ENCODE measurements at regions not wholly inside any gene's neighbourhood (a gene's known extent, or its start where the extent isn't known, plus 50 kb on each side); places are given as distances from the start of the nearest gene placed in this dataset.
"Not testable (repeated sequence)": the region's sequence is repeated elsewhere in the genome, so short reads cannot be mapped to it uniquely, and the experiment has no call there.

GRCh38 chr4:106530024-106530361, 161.4 kb upstream of the GIMD1 start:
- no peak for DNase-seq (ENCODE audit: low read depth, low spot score)
- H3K36me3 ChIP-seq (ENCODE audit: insufficient read depth, insufficient read length, low read length): no peaks in the 10 kb centered on the region
- TF ChIP-seq SUZ12 (IDR thresholded peaks at IDR 0.05; ENCODE audit: extremely low read depth, insufficient read depth, insufficient read length) (no peak), ZNF274 (IDR thresholded peaks at IDR 0.05; ENCODE audit: low read depth, low read length) (no peak), YY1 (IDR thresholded peaks at IDR 0.05; ENCODE audit: insufficient read depth, insufficient read length) (no peak)

GRCh38 chr4:106529348-106530023, 160.9 kb upstream of the GIMD1 start:
- Histone ChIP-seq H3K9me3 (ENCODE audit: insufficient read depth, low read length) (no peaks in the 10 kb centered on the region), H3K9ac (ENCODE audit: insufficient read length, low read depth) (no peak overlapping the region), H3K36me3 (ENCODE audit: insufficient read depth, insufficient read length, low read length) (no peaks in the 10 kb centered on the region), H3K27me3 (ENCODE audit: insufficient read depth, insufficient read length) (no peaks in the 10 kb centered on the region), H3K4me1 (ENCODE audit: insufficient read depth, insufficient read length) (no peaks in the 10 kb centered on the region), H3K4me3 (ENCODE audit: insufficient read length, low read depth) (no peak overlapping the region)
- no peak for DNase-seq (ENCODE audit: low read depth, low spot score)
- TF ChIP-seq SUZ12 (IDR thresholded peaks at IDR 0.05; ENCODE audit: extremely low read depth, insufficient read depth, insufficient read length): no peak
- TF ChIP-seq ZNF274 (IDR thresholded peaks at IDR 0.05; ENCODE audit: low read depth, low read length): no peak
- no peak for TF ChIP-seq YY1 (IDR thresholded peaks at IDR 0.05; ENCODE audit: insufficient read depth, insufficient read length)

More at GRCh38 chr4:106530024-106530361, 161.4 kb upstream of the GIMD1 start:
- Histone ChIP-seq H3K9ac (ENCODE audit: insufficient read length, low read depth) (no peak overlapping the region), H3K4me1 (ENCODE audit: insufficient read depth, insufficient read length) (no peaks in the 10 kb centered on the region), H3K4me3 (ENCODE audit: insufficient read length, low read depth) (no peak overlapping the region), H3K27me3 (ENCODE audit: insufficient read depth, insufficient read length) (no peaks in the 10 kb centered on the region), H3K9me3 (ENCODE audit: insufficient read depth, low read length) (no peaks in the 10 kb centered on the region)

DNA sequence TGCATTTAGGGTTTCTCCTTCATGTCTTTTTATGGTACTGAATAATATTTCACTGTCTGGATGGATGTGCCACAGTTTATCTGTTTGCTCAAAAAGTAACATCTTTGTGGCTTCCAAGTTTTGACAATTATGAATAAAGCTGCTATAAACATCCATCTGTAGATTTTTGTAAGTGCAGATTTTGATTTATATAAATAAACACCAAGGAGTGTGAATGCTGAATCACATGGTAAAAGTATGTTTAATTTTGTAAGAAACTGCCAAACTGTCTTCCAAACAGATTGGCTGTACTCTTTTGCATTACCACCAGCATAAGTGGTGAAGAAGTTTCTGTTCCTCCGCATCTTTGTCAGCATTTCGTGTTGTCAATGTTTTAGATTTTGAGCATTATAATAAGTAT, 158.7 kb upstream of the GIMD1 start:
- Histone ChIP-seq H3K9me3 (ENCODE audit: insufficient read depth, low read length) (no peaks in the 10 kb centered on the region), H3K4me1 (ENCODE audit: insufficient read depth, insufficient read length) (no peaks in the 10 kb centered on the region), H3K36me3 (ENCODE audit: insufficient read depth, insufficient read length, low read length) (no peaks in the 10 kb centered on the region), H3K27me3 (ENCODE audit: insufficient read depth, insufficient read length) (no peaks in the 10 kb centered on the region), H3K4me3 (ENCODE audit: insufficient read length, low read depth) (no peak overlapping the region), H3K9ac (ENCODE audit: insufficient read length, low read depth) (no peak overlapping the region)
- no peak for DNase-seq (ENCODE audit: low read depth, low spot score)
- TF ChIP-seq YY1 (IDR thresholded peaks at IDR 0.05; ENCODE audit: insufficient read depth, insufficient read length): no peak
- TF ChIP-seq SUZ12 (IDR thresholded peaks at IDR 0.05; ENCODE audit: extremely low read depth, insufficient read depth, insufficient read length): no peak
- no peak for TF ChIP-seq ZNF274 (IDR thresholded peaks at IDR 0.05; ENCODE audit: low read depth, low read length)

- not testable (repeated sequence) for H3K36me3 ChIP-seq (ENCODE audit: insufficient read depth, insufficient read length, low read length); H3K27me3 ChIP-seq (ENCODE audit: insufficient read depth, insufficient read length); H3K4me3 ChIP-seq (ENCODE audit: insufficient read length, low read depth); DNase-seq (ENCODE audit: low read depth, low spot score); H3K9me3 ChIP-seq (ENCODE audit: insufficient read depth, low read length); H3K9ac ChIP-seq (ENCODE audit: insufficient read length, low read depth); H3K4me1 ChIP-seq (ENCODE audit: insufficient read depth, insufficient read length)
Observed at GRCh38 chr4:106525425-106525824, 156.8 kb upstream of the GIMD1 start.

DNA sequence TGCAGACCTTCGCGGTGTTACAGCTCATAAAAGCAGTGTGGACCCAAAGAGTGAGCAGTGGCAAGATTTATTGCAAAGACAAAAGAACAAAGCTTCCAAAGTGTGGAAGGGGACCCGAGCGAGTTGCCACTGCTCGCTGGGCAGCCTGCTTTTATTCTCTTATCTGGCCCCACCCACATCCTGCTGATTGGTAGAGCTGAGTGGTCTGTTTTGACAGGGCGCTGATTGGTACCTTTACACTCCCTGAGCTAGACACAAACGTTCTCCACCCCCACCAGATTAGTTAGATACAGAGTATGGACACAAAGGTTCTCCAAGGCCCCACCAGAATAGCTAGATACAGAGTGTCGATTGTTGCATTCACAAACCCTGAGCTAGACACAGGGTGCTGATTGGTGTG, 156.2 kb upstream of the GIMD1 start:
- not testable (repeated sequence) for H3K9me3 ChIP-seq (ENCODE audit: insufficient read depth, low read length); H3K9ac ChIP-seq (ENCODE audit: insufficient read length, low read depth); H3K4me3 ChIP-seq (ENCODE audit: insufficient read length, low read depth); H3K27me3 ChIP-seq (ENCODE audit: insufficient read depth, insufficient read length); H3K4me1 ChIP-seq (ENCODE audit: insufficient read depth, insufficient read length); H3K36me3 ChIP-seq (ENCODE audit: insufficient read depth, insufficient read length, low read length); DNase-seq (ENCODE audit: low read depth, low spot score)

DNA sequence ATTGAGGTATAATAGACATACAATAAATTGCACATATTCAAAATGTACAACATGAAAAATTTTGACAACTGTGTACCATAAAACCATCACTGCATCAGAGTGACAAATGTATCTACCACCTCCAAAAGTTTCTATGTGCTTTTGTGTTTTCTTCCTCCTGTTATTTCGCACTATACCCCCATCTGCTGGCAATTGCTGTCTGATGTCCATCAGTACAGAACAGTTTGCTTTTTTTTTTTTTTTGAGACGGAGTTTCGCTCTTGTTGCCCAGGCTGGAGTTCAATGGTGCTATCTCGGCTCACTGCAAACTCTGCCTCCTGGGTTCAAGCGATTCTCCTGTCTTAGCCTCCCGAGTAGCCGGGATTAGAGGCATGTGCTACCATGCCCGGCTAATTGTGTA, 154.3 kb upstream of the GIMD1 start:
- no peak for DNase-seq (ENCODE audit: low read depth, low spot score)
- H3K9ac ChIP-seq (ENCODE audit: insufficient read length, low read depth): no peak overlapping the region
- H3K27me3 ChIP-seq (ENCODE audit: insufficient read depth, insufficient read length): no peaks in the 10 kb centered on the region
- no peaks in the 10 kb centered on the region for H3K9me3 ChIP-seq (ENCODE audit: insufficient read depth, low read length)
- TF ChIP-seq ZNF274 (IDR thresholded peaks at IDR 0.05; ENCODE audit: low read depth, low read length): no peak
- TF ChIP-seq YY1 (IDR thresholded peaks at IDR 0.05; ENCODE audit: insufficient read depth, insufficient read length): no peak
- no peak for TF ChIP-seq SUZ12 (IDR thresholded peaks at IDR 0.05; ENCODE audit: extremely low read depth, insufficient read depth, insufficient read length)
- H3K36me3 ChIP-seq (ENCODE audit: insufficient read depth, insufficient read length, low read length): no peaks in the 10 kb centered on the region
- no peak overlapping the region for H3K4me3 ChIP-seq (ENCODE audit: insufficient read length, low read depth)
- no peaks in the 10 kb centered on the region for H3K4me1 ChIP-seq (ENCODE audit: insufficient read depth, insufficient read length)

DNA sequence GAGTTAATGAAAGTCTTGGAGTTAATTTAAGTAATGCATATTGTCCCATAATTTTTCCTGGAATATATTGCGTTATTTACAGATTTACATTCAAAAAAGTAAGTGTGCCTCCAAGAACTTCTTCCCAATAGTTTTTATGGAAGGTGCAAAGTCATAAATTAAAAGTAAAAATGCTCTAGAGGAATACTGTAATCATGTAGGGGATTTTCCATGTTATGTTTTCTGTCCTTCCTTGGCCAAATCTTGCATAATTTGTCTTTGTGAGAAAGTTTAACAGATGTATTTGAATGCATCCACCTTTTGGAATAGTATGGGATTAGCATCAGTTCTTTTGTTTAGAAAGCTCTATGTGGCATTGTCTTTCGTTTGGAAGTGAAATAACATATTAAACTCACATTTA, 144.1 kb upstream of the GIMD1 start:
- Histone ChIP-seq H3K36me3 (ENCODE audit: insufficient read depth, insufficient read length, low read length) (no peaks in the 10 kb centered on the region), H3K4me1 (ENCODE audit: insufficient read depth, insufficient read length) (no peaks in the 10 kb centered on the region), H3K9ac (ENCODE audit: insufficient read length, low read depth) (no peak overlapping the region), H3K9me3 (ENCODE audit: insufficient read depth, low read length) (no peaks in the 10 kb centered on the region), H3K4me3 (ENCODE audit: insufficient read length, low read depth) (no peak overlapping the region), H3K27me3 (ENCODE audit: insufficient read depth, insufficient read length) (no peaks in the 10 kb centered on the region)
- no peak for TF ChIP-seq SUZ12 (IDR thresholded peaks at IDR 0.05; ENCODE audit: extremely low read depth, insufficient read depth, insufficient read length)
- TF ChIP-seq YY1 (IDR thresholded peaks at IDR 0.05; ENCODE audit: insufficient read depth, insufficient read length): no peak
- no peak for TF ChIP-seq ZNF274 (IDR thresholded peaks at IDR 0.05; ENCODE audit: low read depth, low read length)
- no peak for DNase-seq (ENCODE audit: low read depth, low spot score)

DNA sequence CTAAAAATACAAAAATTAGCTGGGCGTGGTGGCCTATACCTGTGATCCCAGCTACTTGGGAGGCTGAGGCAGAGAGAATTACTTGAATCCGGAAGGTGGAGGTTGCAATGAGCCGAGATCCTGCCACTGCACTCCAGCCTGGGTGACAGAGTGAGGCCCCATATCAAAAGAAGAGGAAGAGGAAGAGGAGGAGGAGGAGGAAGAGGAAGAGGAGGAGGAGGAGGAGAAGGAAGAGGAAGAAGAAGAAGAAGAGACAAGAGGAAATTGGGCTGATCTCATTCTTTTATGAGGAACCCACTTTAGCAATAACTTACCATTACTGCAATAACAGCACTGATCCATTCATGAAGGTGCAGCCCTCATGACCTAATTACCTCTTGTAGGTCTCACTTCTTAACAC, 138.9 kb upstream of the GIMD1 start:
- no peak for TF ChIP-seq SUZ12 (IDR thresholded peaks at IDR 0.05; ENCODE audit: extremely low read depth, insufficient read depth, insufficient read length)
- H3K4me3 ChIP-seq (ENCODE audit: insufficient read length, low read depth): no peak overlapping the region
- no peak for DNase-seq (ENCODE audit: low read depth, low spot score)
- no peak overlapping the region for H3K9ac ChIP-seq (ENCODE audit: insufficient read length, low read depth)
- no peaks in the 10 kb centered on the region for H3K36me3 ChIP-seq (ENCODE audit: insufficient read depth, insufficient read length, low read length)
- H3K27me3 ChIP-seq (ENCODE audit: insufficient read depth, insufficient read length): no peaks in the 10 kb centered on the region
- H3K9me3 ChIP-seq (ENCODE audit: insufficient read depth, low read length): no peaks in the 10 kb centered on the region
- no peaks in the 10 kb centered on the region for H3K4me1 ChIP-seq (ENCODE audit: insufficient read depth, insufficient read length)
